ENCODE measurements at regions not wholly inside any gene's neighbourhood (a gene's known extent, or its start where the extent isn't known, plus 50 kb on each side); places are given as distances from the start of the nearest gene placed in this dataset.

- WGBS (ENCODE audit: low lambda C conversion rate), result 77% methylated on average over 3 of the region's 3 CpGs
- no peak overlapping the region for H3K27ac ChIP-seq (ENCODE audit: low read depth in 2 of 2, low read length in 1 of 2)
- no peaks in the 10 kb centered on the region for H3F3A ChIP-seq (replicated peaks; ENCODE audit: insufficient read depth)
- no peak overlapping the region for H3K4me2 ChIP-seq
- no peak overlapping the region for H2AFZ ChIP-seq (ENCODE audit: low read depth)
- TF ChIP-seq SMC3 (IDR thresholded peaks at IDR 0.05; ENCODE audit: low read depth, low read length) (no peak), EZH2phosphoT487 (IDR thresholded peaks at IDR 0.05; ENCODE audit: borderline replicate concordance, low read depth) (no peak), RCOR1 (IDR thresholded peaks at IDR 0.05; ENCODE audit: low read length) (no peak), ZBTB33 (IDR thresholded peaks at IDR 0.05; ENCODE audit: borderline replicate concordance, low read depth) (no peak), RFX5 (IDR thresholded peaks at IDR 0.05; ENCODE audit: low read length) (no peak), JUND (IDR thresholded peaks at IDR 0.05) (no peak), PBX3 (IDR thresholded peaks at IDR 0.05) (no peak)
- TF ChIP-seq, protein P1, sequence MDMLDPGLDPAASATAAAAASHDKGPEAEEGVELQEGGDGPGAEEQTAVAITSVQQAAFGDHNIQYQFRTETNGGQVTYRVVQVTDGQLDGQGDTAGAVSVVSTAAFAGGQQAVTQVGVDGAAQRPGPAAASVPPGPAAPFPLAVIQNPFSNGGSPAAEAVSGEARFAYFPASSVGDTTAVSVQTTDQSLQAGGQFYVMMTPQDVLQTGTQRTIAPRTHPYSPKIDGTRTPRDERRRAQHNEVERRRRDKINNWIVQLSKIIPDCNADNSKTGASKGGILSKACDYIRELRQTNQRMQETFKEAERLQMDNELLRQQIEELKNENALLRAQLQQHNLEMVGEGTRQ (IDR thresholded peaks at IDR 0.05; ENCODE audit: borderline replicate concordance, low read depth, low read length), result no peak
- H3K4me3 ChIP-seq (ENCODE audit: low read depth in 2 of 2, low read length in 1 of 2), result no peak overlapping the region
- H3K9me2 ChIP-seq, result no peaks in the 10 kb centered on the region
- H4K20me1 ChIP-seq (ENCODE audit: insufficient read depth), result no peaks in the 10 kb centered on the region
- ChIA-PET CTCF (no interaction called here), POLR2A (no interaction called here)
- DNase-seq, result no peak
- H3K4me1 ChIP-seq (ENCODE audit: control insufficient read depth in 1 of 2, insufficient read depth in 2 of 2, low read depth in 1 of 2, low read length in 1 of 2), result peaks cover 3 to 5% of the 10 kb centered on the region in 2 experiments; a peak in 1 of 4 replicates
- H3K27me3 ChIP-seq (ENCODE audit: insufficient read depth), result no peaks in the 10 kb centered on the region
- H3K9ac ChIP-seq, result no peak overlapping the region
- H3K79me2 ChIP-seq (ENCODE audit: insufficient read depth), result no peaks in the 10 kb centered on the region
- no peaks in the 10 kb centered on the region for H3K36me3 ChIP-seq (replicated peaks in 1 of 2; ENCODE audit: control insufficient read depth in 1 of 2, insufficient read depth in 2 of 2, low read length in 1 of 2)
- H3K9me3 ChIP-seq, result no peaks in the 10 kb centered on the region
Measured at GRCh38 chr18:61734396-61734795, 158.4 kb downstream of the RNF152 start.

GRCh38 chr18:61732854-61733253 lies 160.0 kb downstream of the RNF152 start:
- no peak for DNase-seq

More at GRCh38 chr18:61732854-61733253, 160.0 kb downstream of the RNF152 start:
- no peak overlapping the region for H3K9ac ChIP-seq
- no peaks in the 10 kb centered on the region for H3K36me3 ChIP-seq (replicated peaks in 1 of 2; ENCODE audit: control insufficient read depth in 1 of 2, insufficient read depth in 2 of 2, low read length in 1 of 2)
- no peak overlapping the region for H3K4me3 ChIP-seq (ENCODE audit: low read depth in 2 of 2, low read length in 1 of 2)
- H3K9me3 ChIP-seq, result no peaks in the 10 kb centered on the region
- peaks cover 0 to 3% of the 10 kb centered on the region in 2 experiments; a peak in 1 of 4 replicates for H3K4me1 ChIP-seq (ENCODE audit: control insufficient read depth in 1 of 2, insufficient read depth in 2 of 2, low read depth in 1 of 2, low read length in 1 of 2)
- ChIA-PET POLR2A (no interaction called here), CTCF (no interaction called here)
- no peak overlapping the region for H3K27ac ChIP-seq (ENCODE audit: low read depth in 2 of 2, low read length in 1 of 2)
- H3K9me2 ChIP-seq, result no peaks in the 10 kb centered on the region
- no peaks in the 10 kb centered on the region for H4K20me1 ChIP-seq (ENCODE audit: insufficient read depth)
- TF ChIP-seq RCOR1 (IDR thresholded peaks at IDR 0.05; ENCODE audit: low read length), result no peak
- TF ChIP-seq USF1 (IDR thresholded peaks at IDR 0.05; ENCODE audit: borderline replicate concordance, low read depth), result no peak
- no peak for TF ChIP-seq TAF1 (IDR thresholded peaks at IDR 0.05; ENCODE audit: borderline replicate concordance, low read depth, low read length)
- TF ChIP-seq JUND (IDR thresholded peaks at IDR 0.05), result no peak
- 84% methylated on average over 4 of the region's 4 CpGs for WGBS (ENCODE audit: low lambda C conversion rate)
- H3K27me3 ChIP-seq (ENCODE audit: insufficient read depth), result no peaks in the 10 kb centered on the region
- no peaks in the 10 kb centered on the region for H3K79me2 ChIP-seq (ENCODE audit: insufficient read depth)
- no peaks in the 10 kb centered on the region for H3F3A ChIP-seq (replicated peaks; ENCODE audit: insufficient read depth)
- H3K4me2 ChIP-seq, result no peak overlapping the region
- H2AFZ ChIP-seq (ENCODE audit: low read depth), result no peak overlapping the region

All from SK-N-SH (cell line).